SK-N-MC (cell line): ENCODE measurements at regions not wholly inside any gene's neighbourhood (a gene's known extent, or its start where the extent isn't known, plus 50 kb on each side); places are given as distances from the start of the nearest gene placed in this dataset.

Experiments used
- EZH2 ChIP-seq: fragments of 200-600 bp; sonication (generic); IDR thresholded peaks from one replicate; pipeline ENCODE4 v1.6.1; 2017; ENCODE audit warnings: antibody characterized with exemption
- POLR2AphosphoS5 ChIP-seq: IDR thresholded peaks from 2 replicates; pipeline ENCODE4 v1.6.1; 2012; ENCODE audit warnings: mild to moderate bottlenecking, low read depth, low read length, borderline replicate concordance

- no peak for TF ChIP-seq POLR2AphosphoS5
- TF ChIP-seq EZH2, result no peak
These were observed 60.8 kb downstream of the MSX2 start for GRCh38 chr5:174785120-174785680.
